Uterus (tissue), 3 donors: ENCODE measurements at regions not wholly inside any gene's neighbourhood (a gene's known extent, or its start where the extent isn't known, plus 50 kb on each side); places are given as distances from the start of the nearest gene placed in this dataset.

Experiments used
- DNase-seq, 2 donors: peaks; one replicate each; pipeline ENCODE4 v3.0.0-alpha.2; 2019 to 2020
- H3K27ac ChIP-seq, 2 donors: fragments of 200-600 bp; sonication (generic); 1 replicate in 1 of 2; 2 replicates in 1 of 2; pipeline ENCODE4 v1.5.1; 2016 to 2018
- H3K27me3 ChIP-seq, 2 donors: fragments of 200-600 bp; sonication (generic); one replicate each; pipeline ENCODE4 v1.5.1; 2018 to 2019; ENCODE audit warnings: control low read depth in 1 of 2
- H3K36me3 ChIP-seq, 2 donors: fragments of 200-600 bp; sonication (generic); one replicate each; pipeline ENCODE4 v1.5.1; 2019; ENCODE audit warnings: control low read depth in 1 of 2
- H3K4me1 ChIP-seq, 2 donors: fragments of 200-600 bp; sonication (generic); one replicate each; pipeline ENCODE4 v1.5.1; 2018 to 2019; ENCODE audit warnings: control low read depth in 1 of 2
- H3K4me3 ChIP-seq, 2 donors: fragments of 200-600 bp; sonication (generic); 1 replicate in 1 of 2; 2 replicates in 1 of 2; pipeline ENCODE4 v1.5.1; 2018 to 2019; ENCODE audit warnings: mild to moderate bottlenecking in 1 of 2
- H3K9me3 ChIP-seq, 2 donors: fragments of 200-600 bp; sonication (generic); one replicate each; pipeline ENCODE4 v1.5.1; 2019; ENCODE audit warnings: control low read depth in 1 of 2
- POLR2A ChIP-seq, 2 donors: fragments of 450-650 bp; IDR thresholded peaks; one replicate each; pipeline ENCODE4 v1.6.1; 2016; ENCODE audit warnings: antibody characterized with exemption in 2 of 2, mild to moderate bottlenecking in 1 of 2, moderate library complexity in 1 of 2
- intact Hi-C: fragments of 100-400 bp; cut with DNase I; formaldehyde crosslinking; loops from one replicate; pipeline ENCODE4 v1.15.1; 2023; ENCODE audit warnings: low total_unique reads
- TF ChIP-seq, protein P1 (sequence below), 4 experiments: fragments of 200-600 bp in 2 of 4; fragments of 450-650 bp in 2 of 4; sonication (generic) in 2 of 4; IDR thresholded peaks; one replicate each; pipeline ENCODE4 v1.5.1; 2016 to 2019; ENCODE audit warnings: antibody characterized with exemption in 4 of 4, mild to moderate bottlenecking in 2 of 4, moderate library complexity in 1 of 4
- donor health status: DM: yes; HTN: yes; CAD: no.

GRCh38 chr17:6322316-6322715, 112.6 kb downstream of the AIPL1 start:
- DNase-seq = no peak
- Histone ChIP-seq H3K4me1 (no peaks in the 10 kb centered on the region), H3K27ac (no peak overlapping the region), H3K27me3 (no peaks in the 10 kb centered on the region), H3K4me3 (no peak overlapping the region), H3K9me3 (no peaks in the 10 kb centered on the region), H3K36me3 (no peaks in the 10 kb centered on the region)
- TF ChIP-seq POLR2A (IDR thresholded peaks at IDR 0.05) = no peak
- TF ChIP-seq, protein P1, sequence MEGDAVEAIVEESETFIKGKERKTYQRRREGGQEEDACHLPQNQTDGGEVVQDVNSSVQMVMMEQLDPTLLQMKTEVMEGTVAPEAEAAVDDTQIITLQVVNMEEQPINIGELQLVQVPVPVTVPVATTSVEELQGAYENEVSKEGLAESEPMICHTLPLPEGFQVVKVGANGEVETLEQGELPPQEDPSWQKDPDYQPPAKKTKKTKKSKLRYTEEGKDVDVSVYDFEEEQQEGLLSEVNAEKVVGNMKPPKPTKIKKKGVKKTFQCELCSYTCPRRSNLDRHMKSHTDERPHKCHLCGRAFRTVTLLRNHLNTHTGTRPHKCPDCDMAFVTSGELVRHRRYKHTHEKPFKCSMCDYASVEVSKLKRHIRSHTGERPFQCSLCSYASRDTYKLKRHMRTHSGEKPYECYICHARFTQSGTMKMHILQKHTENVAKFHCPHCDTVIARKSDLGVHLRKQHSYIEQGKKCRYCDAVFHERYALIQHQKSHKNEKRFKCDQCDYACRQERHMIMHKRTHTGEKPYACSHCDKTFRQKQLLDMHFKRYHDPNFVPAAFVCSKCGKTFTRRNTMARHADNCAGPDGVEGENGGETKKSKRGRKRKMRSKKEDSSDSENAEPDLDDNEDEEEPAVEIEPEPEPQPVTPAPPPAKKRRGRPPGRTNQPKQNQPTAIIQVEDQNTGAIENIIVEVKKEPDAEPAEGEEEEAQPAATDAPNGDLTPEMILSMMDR (IDR thresholded peaks at IDR 0.05) = no peak
- intact Hi-C loops = no loop called here

DNA sequence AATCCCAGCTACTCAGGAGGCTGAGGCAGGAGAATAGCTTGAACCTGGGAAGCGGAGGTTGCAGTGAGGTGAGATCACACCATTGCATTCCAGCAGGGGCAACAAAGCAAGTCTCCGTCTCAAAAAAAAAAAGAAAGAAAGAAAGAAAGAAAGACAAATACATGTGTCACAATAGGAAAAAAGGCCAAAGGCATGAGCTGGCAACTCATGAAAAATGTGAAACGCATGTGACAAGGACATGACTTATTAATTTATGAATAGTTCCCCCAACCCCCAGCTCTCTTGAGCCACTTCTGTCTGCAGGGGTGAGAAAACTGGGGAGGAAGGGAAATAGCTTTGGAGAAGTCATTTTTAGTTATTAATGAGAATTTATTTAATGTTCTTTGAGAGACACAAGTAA, 120.6 kb downstream of the AIPL1 start:
- Histone ChIP-seq H3K4me1 (no peaks in the 10 kb centered on the region), H3K4me3 (no peak overlapping the region), H3K27me3 (no peaks in the 10 kb centered on the region), H3K9me3 (no peaks in the 10 kb centered on the region), H3K36me3 (no peaks in the 10 kb centered on the region), H3K27ac (no peak overlapping the region)
- intact Hi-C loops = no loop called here
- DNase-seq = no peak
- TF ChIP-seq, protein P1 (IDR thresholded peaks at IDR 0.05) = no peak
- TF ChIP-seq POLR2A (IDR thresholded peaks at IDR 0.05) = no peak

- H3K36me3 ChIP-seq = no peaks in the 10 kb centered on the region
These were observed 121.1 kb downstream of the AIPL1 start for GRCh38 chr17:6313835-6314234.

DNA sequence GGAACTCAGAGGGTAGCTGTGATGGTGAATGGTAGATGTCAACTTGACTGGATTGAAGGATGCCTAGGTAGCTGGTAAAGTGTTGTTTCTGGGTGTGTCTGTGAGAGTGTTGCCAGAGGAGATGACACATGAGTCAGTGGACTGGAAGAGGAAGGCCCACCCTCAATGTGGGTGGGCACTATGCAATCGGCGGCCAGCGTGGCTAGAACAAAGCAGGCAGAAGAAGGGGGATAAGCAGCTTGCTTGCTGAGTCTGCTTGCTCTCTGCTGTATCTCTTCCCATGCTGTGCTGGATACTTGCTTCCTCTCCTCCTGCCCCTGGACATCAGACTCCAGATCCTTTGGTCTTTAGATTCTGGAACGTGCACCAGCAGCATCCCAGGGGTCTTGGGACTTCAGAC, 128.1 kb downstream of the AIPL1 start:
- no peaks in the 10 kb centered on the region for H3K36me3 ChIP-seq

More at GRCh38 chr17:6313835-6314234, 121.1 kb downstream of the AIPL1 start:
- Histone ChIP-seq H3K4me1 (no peaks in the 10 kb centered on the region), H3K4me3 (no peak overlapping the region), H3K27ac (no peak overlapping the region), H3K9me3 (no peaks in the 10 kb centered on the region), H3K27me3 (no peaks in the 10 kb centered on the region)
- intact Hi-C loops = no loop called here
- TF ChIP-seq POLR2A (IDR thresholded peaks at IDR 0.05) = no peak
- TF ChIP-seq, protein P1 (IDR thresholded peaks at IDR 0.05) = no peak
- DNase-seq = no peak

GRCh38 chr17:6305613-6306360, 129.1 kb downstream of the AIPL1 start:
- intact Hi-C loops = no loop called here
- TF ChIP-seq, protein P1 (IDR thresholded peaks at IDR 0.05) = no peak
- no peak for TF ChIP-seq POLR2A (IDR thresholded peaks at IDR 0.05)
- Histone ChIP-seq H3K36me3 (no peaks in the 10 kb centered on the region), H3K9me3 (no peaks in the 10 kb centered on the region), H3K4me1 (no peaks in the 10 kb centered on the region), H3K4me3 (no peak overlapping the region), H3K27me3 (no peaks in the 10 kb centered on the region), H3K27ac (no peak overlapping the region)
- DNase-seq = no peak

More for the DNA sequence above, 128.1 kb downstream of the AIPL1 start:
- no peak overlapping the region for H3K27ac ChIP-seq
- no peaks in the 10 kb centered on the region for H3K4me1 ChIP-seq
- H3K27me3 ChIP-seq = no peaks in the 10 kb centered on the region
- intact Hi-C loops = no loop called here
- H3K9me3 ChIP-seq = no peaks in the 10 kb centered on the region
- TF ChIP-seq, protein P1 (IDR thresholded peaks at IDR 0.05) = no peak
- no peak for TF ChIP-seq POLR2A (IDR thresholded peaks at IDR 0.05)
- no peak for DNase-seq
- no peak overlapping the region for H3K4me3 ChIP-seq
